C4-2B (cell line): ENCODE measurements at regions not wholly inside any gene's neighbourhood (a gene's known extent, or its start where the extent isn't known, plus 50 kb on each side); places are given as distances from the start of the nearest gene placed in this dataset.

Experiments used
- CTCF ChIP-seq: fragments of 450-650 bp; conservative IDR thresholded peaks from 2 replicates; pipeline ENCODE4 v1.5.1; 2017; ENCODE audit warnings: mild to moderate bottlenecking
- ZFX ChIP-seq: fragments of 450-650 bp; IDR thresholded peaks from 2 replicates; pipeline ENCODE4 v1.6.1; 2017

- TF ChIP-seq CTCF (no peak), ZFX (no peak)
Measured at GRCh38 chr4:148847544-148848255, 405.5 kb upstream of the NR3C2 start.
